ENCODE measurements at regions not wholly inside any gene's neighbourhood (a gene's known extent, or its start where the extent isn't known, plus 50 kb on each side); places are given as distances from the start of the nearest gene placed in this dataset.

- no peak for FAIRE-seq
Measured at GRCh38 chr12:68477261-68477772, 133.4 kb upstream of the RAP1B start.

GRCh38 chr12:68477906-68478305 lies 132.8 kb upstream of the RAP1B start:
- Histone ChIP-seq H3K9me3 (ENCODE audit: control insufficient read depth, low read depth, low read length) (peaks cover 2% of the 10 kb centered on the region), H3K4me2 (ENCODE audit: control insufficient read depth, extremely low read depth, insufficient read depth, low read depth, low read length) (no peak overlapping the region), H2AFZ (ENCODE audit: control insufficient read depth, low read length) (no peak overlapping the region), H3K36me3 (ENCODE audit: control insufficient read depth in 2 of 2, extremely low read depth in 1 of 2, insufficient read depth in 2 of 2, low read length in 2 of 2) (no peaks in the 10 kb centered on the region), H3K4me3 (ENCODE audit: control insufficient read depth in 2 of 3, extremely low read depth in 1 of 3, insufficient read depth in 2 of 3, low read depth in 1 of 3, low read length in 3 of 3) (no peak overlapping the region), H4K20me1 (ENCODE audit: control insufficient read depth, extremely low read depth, insufficient read depth, low read length) (no peaks in the 10 kb centered on the region), H3K4me1 (ENCODE audit: control insufficient read depth, extremely low read depth, insufficient read depth, low read length) (peaks cover 32% of the 10 kb centered on the region), H3K27me3 (ENCODE audit: control insufficient read depth, extremely low read depth, insufficient read depth, low read length) (no peaks in the 10 kb centered on the region), H3K9ac (ENCODE audit: control insufficient read depth, extremely low read depth, insufficient read depth, low read length) (no peak overlapping the region), H3K27ac (ENCODE audit: control insufficient read depth, insufficient read depth, low read length) (no peak overlapping the region), H3K9me1 (ENCODE audit: control insufficient read depth, extremely low read depth, insufficient read depth, low read length) (no peaks in the 10 kb centered on the region), H3K79me2 (ENCODE audit: control insufficient read depth, insufficient read depth, low read length) (no peaks in the 10 kb centered on the region)
- DNase-seq (ENCODE audit: low read depth, low spot score) = no peak
- FAIRE-seq = no peak
- dilution Hi-C loops (cut with MboI; ENCODE audit: extremely low pct_ligation_motif_present, low sequenced_read_pairs) = no loop called here
- TF ChIP-seq CTCF (optimal IDR thresholded peaks at IDR 0.05 in 1 of 3, IDR thresholded peaks at IDR 0.05 in 1 of 3, conservative IDR thresholded peaks at IDR 0.05 in 1 of 3; ENCODE audit: extremely low read depth in 1 of 3, insufficient read depth in 2 of 3, low read length in 3 of 3) (no peak), EZH2 (IDR thresholded peaks at IDR 0.05; ENCODE audit: low read length) (no peak)

More at GRCh38 chr12:68477261-68477772, 133.4 kb upstream of the RAP1B start:
- no peaks in the 10 kb centered on the region for H3K27me3 ChIP-seq (ENCODE audit: control insufficient read depth, extremely low read depth, insufficient read depth, low read length)
- TF ChIP-seq EZH2 (IDR thresholded peaks at IDR 0.05; ENCODE audit: low read length) (no peak), CTCF (optimal IDR thresholded peaks at IDR 0.05 in 1 of 3, IDR thresholded peaks at IDR 0.05 in 1 of 3, conservative IDR thresholded peaks at IDR 0.05 in 1 of 3; ENCODE audit: extremely low read depth in 1 of 3, insufficient read depth in 2 of 3, low read length in 3 of 3) (no peak)
- peak overlapping the region; percentile 7 for H3K4me2 ChIP-seq (ENCODE audit: control insufficient read depth, extremely low read depth, insufficient read depth, low read depth, low read length)
- dilution Hi-C loops (cut with MboI; ENCODE audit: extremely low pct_ligation_motif_present, low sequenced_read_pairs) = no loop called here
- peaks cover 26% of the 10 kb centered on the region for H3K4me1 ChIP-seq (ENCODE audit: control insufficient read depth, extremely low read depth, insufficient read depth, low read length)
- no peaks in the 10 kb centered on the region for H3K79me2 ChIP-seq (ENCODE audit: control insufficient read depth, insufficient read depth, low read length)
- H3K4me3 ChIP-seq (ENCODE audit: control insufficient read depth in 2 of 3, extremely low read depth in 1 of 3, insufficient read depth in 2 of 3, low read depth in 1 of 3, low read length in 3 of 3) = no peak overlapping the region
- H3K9me1 ChIP-seq (ENCODE audit: control insufficient read depth, extremely low read depth, insufficient read depth, low read length) = no peaks in the 10 kb centered on the region
- no peak for DNase-seq (ENCODE audit: low read depth, low spot score)
- H3K27ac ChIP-seq (ENCODE audit: control insufficient read depth, insufficient read depth, low read length) = no peak overlapping the region
- no peak overlapping the region for H3K9ac ChIP-seq (ENCODE audit: control insufficient read depth, extremely low read depth, insufficient read depth, low read length)
- peak overlapping the region; percentile 61 for H2AFZ ChIP-seq (ENCODE audit: control insufficient read depth, low read length)
- no peaks in the 10 kb centered on the region for H3K36me3 ChIP-seq (ENCODE audit: control insufficient read depth in 2 of 2, extremely low read depth in 1 of 2, insufficient read depth in 2 of 2, low read length in 2 of 2)
- H3K9me3 ChIP-seq (ENCODE audit: control insufficient read depth, low read depth, low read length) = peaks cover 2% of the 10 kb centered on the region
- no peaks in the 10 kb centered on the region for H4K20me1 ChIP-seq (ENCODE audit: control insufficient read depth, extremely low read depth, insufficient read depth, low read length)

Data from keratinocyte (primary cell).